ENCODE measurements at regions not wholly inside any gene's neighbourhood (a gene's known extent, or its start where the extent isn't known, plus 50 kb on each side); places are given as distances from the start of the nearest gene placed in this dataset.
A peak's percentile ranks its signal among the peaks of the same experiment; 100 is the strongest.

DNA sequence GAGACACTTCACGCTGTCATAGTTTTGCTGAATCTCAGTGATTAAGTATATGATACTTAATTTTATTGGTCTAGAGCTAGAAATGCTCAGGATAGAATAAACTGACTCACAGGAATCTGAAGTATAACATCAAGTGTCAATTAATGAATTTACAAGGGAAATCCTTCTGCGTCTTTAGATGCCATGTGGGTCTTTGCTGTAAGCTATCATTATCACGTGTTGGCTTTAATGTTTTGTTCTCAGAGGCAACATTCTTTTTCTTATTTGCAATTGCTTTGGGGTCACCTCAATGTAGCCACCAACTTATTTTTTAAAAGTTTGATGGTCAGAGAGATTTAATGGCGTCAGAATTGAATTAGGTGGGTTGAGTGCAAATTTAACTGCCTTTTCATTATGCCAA is 680.1 kb upstream of the PTBP2 start:
- H3K4me2 ChIP-seq (ENCODE audit: low read depth, low read length), result no peak overlapping the region
- H3K36me3 ChIP-seq (replicated peaks in 1 of 2; ENCODE audit: control insufficient read depth in 1 of 2, insufficient read depth in 2 of 2, low read length in 2 of 2), result no peaks in the 10 kb centered on the region
- no peak for ATAC-seq
- H3K9ac ChIP-seq (ENCODE audit: insufficient read depth, low read depth, low read length), result no peak overlapping the region
- H3K4me3 ChIP-seq (replicated peaks in 1 of 3; ENCODE audit: insufficient read depth in 1 of 3, low read depth in 2 of 3, low read length in 3 of 3), result no peak overlapping the region
- no peak overlapping the region for H2AFZ ChIP-seq (ENCODE audit: low read length)
- no peak for FAIRE-seq
- no TSS peak for BruUV-seq (replicated peaks)
- no peak for DNase-seq (ENCODE audit: low spot score)
- intact Hi-C loops (cut with micrococcal nuclease; ENCODE audit: unreplicated experiment) (no loop called here), in situ Hi-C loops (cut with HindIII; ENCODE audit: extremely low pct_ligation_motif_present, low pct_unique_long_range_greater_than_20kb) (no loop called here)
- H4K20me1 ChIP-seq (ENCODE audit: insufficient read depth, low read length), result no peaks in the 10 kb centered on the region
- H3K27ac ChIP-seq (ENCODE audit: extremely low read length, insufficient read depth, low read length), result no peak overlapping the region
- H3K9me3 ChIP-seq (ENCODE audit: low read length), result 0 out of 2 replicates have a peak, but pooled peaks cover 3% of the 10 kb centered on the region
- 17% methylated on average over 4 of the region's 4 CpGs for WGBS (ENCODE audit: low lambda C conversion rate)
- no peaks in the 10 kb centered on the region for H3K27me3 ChIP-seq (ENCODE audit: control insufficient read depth in 1 of 2, insufficient read depth in 2 of 2, low read length in 2 of 2)
- H3K79me2 ChIP-seq (ENCODE audit: insufficient read depth, low read length), result no peaks in the 10 kb centered on the region
- ChIA-PET CTCF (ENCODE audit: low intra/inter-chr PET ratio, low total read pairs) (no interaction called here), POLR2A (no interaction called here)
- TF ChIP-seq, protein P1, sequence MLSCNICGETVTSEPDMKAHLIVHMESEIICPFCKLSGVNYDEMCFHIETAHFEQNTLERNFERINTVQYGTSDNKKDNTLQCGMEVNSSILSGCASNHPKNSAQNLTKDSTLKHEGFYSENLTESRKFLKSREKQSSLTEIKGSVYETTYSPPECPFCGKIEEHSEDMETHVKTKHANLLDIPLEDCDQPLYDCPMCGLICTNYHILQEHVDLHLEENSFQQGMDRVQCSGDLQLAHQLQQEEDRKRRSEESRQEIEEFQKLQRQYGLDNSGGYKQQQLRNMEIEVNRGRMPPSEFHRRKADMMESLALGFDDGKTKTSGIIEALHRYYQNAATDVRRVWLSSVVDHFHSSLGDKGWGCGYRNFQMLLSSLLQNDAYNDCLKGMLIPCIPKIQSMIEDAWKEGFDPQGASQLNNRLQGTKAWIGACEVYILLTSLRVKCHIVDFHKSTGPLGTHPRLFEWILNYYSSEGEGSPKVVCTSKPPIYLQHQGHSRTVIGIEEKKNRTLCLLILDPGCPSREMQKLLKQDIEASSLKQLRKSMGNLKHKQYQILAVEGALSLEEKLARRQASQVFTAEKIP (CRISPR knock-in tag; IDR thresholded peaks at IDR 0.05; ENCODE audit: borderline replicate concordance), result no peak
- TF ChIP-seq MNT (IDR thresholded peaks at IDR 0.05), result peak; percentile 94
- H3K4me1 ChIP-seq (ENCODE audit: insufficient read depth, low read length), result no peaks in the 10 kb centered on the region

DNA sequence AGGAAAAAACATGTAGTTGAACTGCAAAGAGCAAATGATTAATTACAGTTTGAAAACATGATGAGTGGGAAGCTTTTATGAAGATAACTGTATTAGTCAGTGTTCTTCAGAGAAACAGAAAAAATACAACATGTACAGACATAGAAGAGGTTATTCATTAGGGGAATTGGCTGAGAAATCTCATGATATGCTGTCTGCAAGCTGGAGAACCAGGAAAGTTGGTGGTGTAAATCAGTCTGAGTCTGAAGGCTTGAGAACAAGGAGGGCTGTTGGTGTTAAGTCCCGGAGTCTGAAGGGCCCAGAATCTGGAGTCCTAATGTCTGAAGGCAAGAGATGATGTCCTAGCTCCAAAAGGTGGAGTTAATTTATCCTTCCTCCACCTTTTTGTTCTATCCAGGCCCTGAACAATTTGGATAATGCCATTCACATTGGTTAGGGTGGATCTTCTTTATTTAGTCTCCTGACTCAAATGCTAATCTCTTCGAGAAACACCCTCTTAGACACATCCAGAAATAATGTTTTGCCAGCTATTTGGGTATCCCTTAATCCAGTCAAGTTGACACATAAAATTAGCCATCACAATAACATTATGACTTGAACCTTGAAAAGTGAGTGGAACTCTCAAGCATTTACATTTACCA is 672.9 kb upstream of the PTBP2 start:
- H2AFZ ChIP-seq (ENCODE audit: low read length), result no peak overlapping the region
- no peaks in the 10 kb centered on the region for H3K4me1 ChIP-seq (ENCODE audit: insufficient read depth, low read length)
- DNase-seq (ENCODE audit: low spot score) (no peak), ATAC-seq (no peak), FAIRE-seq (no peak)
- in situ Hi-C loops (cut with HindIII; ENCODE audit: extremely low pct_ligation_motif_present, low pct_unique_long_range_greater_than_20kb), result no loop called here
- no peaks in the 10 kb centered on the region for H3K27me3 ChIP-seq (ENCODE audit: control insufficient read depth in 1 of 2, insufficient read depth in 2 of 2, low read length in 2 of 2)
- no peak overlapping the region for H3K27ac ChIP-seq (ENCODE audit: extremely low read length, insufficient read depth, low read length)
- 0% methylated on average over 2 of the region's 2 CpGs for WGBS (ENCODE audit: low lambda C conversion rate)
- no peak overlapping the region for H3K4me2 ChIP-seq (ENCODE audit: low read depth, low read length)
- ChIA-PET CTCF (ENCODE audit: low intra/inter-chr PET ratio, low total read pairs) (no interaction called here), POLR2A (no interaction called here)
- no peak overlapping the region for H3K4me3 ChIP-seq (replicated peaks in 1 of 3; ENCODE audit: insufficient read depth in 1 of 3, low read depth in 2 of 3, low read length in 3 of 3)
- BruUV-seq (replicated peaks), result no TSS peak
- H3K9me3 ChIP-seq (ENCODE audit: low read length), result no peaks in the 10 kb centered on the region
- TF ChIP-seq ZNF644 (CRISPR knock-in tag; IDR thresholded peaks at IDR 0.05; ENCODE audit: low read depth) (no peak), ZNF629 (CRISPR knock-in tag; conservative IDR thresholded peaks at IDR 0.05) (no peak), SIX4 (CRISPR knock-in tag; IDR thresholded peaks at IDR 0.05) (no peak), GMEB2 (CRISPR knock-in tag; IDR thresholded peaks at IDR 0.05; ENCODE audit: low read depth) (no peak)
- TF ChIP-seq, protein P2, sequence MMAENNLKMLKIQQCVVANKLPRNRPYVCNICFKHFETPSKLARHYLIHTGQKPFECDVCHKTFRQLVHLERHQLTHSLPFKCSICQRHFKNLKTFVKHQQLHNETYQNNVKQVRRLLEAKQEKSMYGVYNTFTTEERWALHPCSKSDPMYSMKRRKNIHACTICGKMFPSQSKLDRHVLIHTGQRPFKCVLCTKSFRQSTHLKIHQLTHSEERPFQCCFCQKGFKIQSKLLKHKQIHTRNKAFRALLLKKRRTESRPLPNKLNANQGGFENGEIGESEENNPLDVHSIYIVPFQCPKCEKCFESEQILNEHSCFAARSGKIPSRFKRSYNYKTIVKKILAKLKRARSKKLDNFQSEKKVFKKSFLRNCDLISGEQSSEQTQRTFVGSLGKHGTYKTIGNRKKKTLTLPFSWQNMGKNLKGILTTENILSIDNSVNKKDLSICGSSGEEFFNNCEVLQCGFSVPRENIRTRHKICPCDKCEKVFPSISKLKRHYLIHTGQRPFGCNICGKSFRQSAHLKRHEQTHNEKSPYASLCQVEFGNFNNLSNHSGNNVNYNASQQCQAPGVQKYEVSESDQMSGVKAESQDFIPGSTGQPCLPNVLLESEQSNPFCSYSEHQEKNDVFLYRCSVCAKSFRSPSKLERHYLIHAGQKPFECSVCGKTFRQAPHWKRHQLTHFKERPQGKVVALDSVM (CRISPR knock-in tag; IDR thresholded peaks at IDR 0.05), result no peak
- no peaks in the 10 kb centered on the region for H3K36me3 ChIP-seq (replicated peaks in 1 of 2; ENCODE audit: control insufficient read depth in 1 of 2, insufficient read depth in 2 of 2, low read length in 2 of 2)
- H3K79me2 ChIP-seq (ENCODE audit: insufficient read depth, low read length), result no peaks in the 10 kb centered on the region
- intact Hi-C loops (cut with micrococcal nuclease; ENCODE audit: unreplicated experiment), result no loop called here
- H3K9ac ChIP-seq (ENCODE audit: insufficient read depth, low read depth, low read length), result no peak overlapping the region
- H4K20me1 ChIP-seq (ENCODE audit: insufficient read depth, low read length), result no peaks in the 10 kb centered on the region
